HEK293 (cell line): ENCODE measurements at regions not wholly inside any gene's neighbourhood (a gene's known extent, or its start where the extent isn't known, plus 50 kb on each side); places are given as distances from the start of the nearest gene placed in this dataset.

Experiments used
- CTCF ChIA-PET: fragments of 350-600 bp; formaldehyde crosslinking; extraction: SDS; loops from one replicate; lab custom pipeline; 2021; ENCODE audit warnings: antibody characterized with exemption; lab: Yijun Ruan, JAX
- POLR2A ChIA-PET: fragments of 300-600 bp; formaldehyde crosslinking; extraction: SDS; loops from one replicate; lab custom pipeline; 2020; ENCODE audit warnings: antibody characterized with exemption, inconsistent platforms; lab: Yijun Ruan, JAX
- H3K27ac ChIP-seq: fragments of 200-500 bp; sonication (Bioruptor generic); 2 replicates; pipeline ENCODE4 v1.5.1; 2014; ENCODE audit warnings: low read depth, low read length, control low read depth, inconsistent platforms; ENCODE audit errors: extremely low read depth
- H3K36me3 ChIP-seq, 2 experiments: fragments of 200-500 bp in 1 of 2; sonication (Bioruptor generic) in 1 of 2; 1 replicate in 1 of 2; 2 replicates in 1 of 2; pipeline ENCODE4 v1.5.1; 2014 to 2017; ENCODE audit warnings: inconsistent platforms in 2 of 2, low read length in 2 of 2; ENCODE audit not compliant: control insufficient read depth in 2 of 2, insufficient read depth in 1 of 2
- H3K4me1 ChIP-seq: fragments of 200-500 bp; sonication (Bioruptor generic); 2 replicates; pipeline ENCODE4 v1.5.1; 2014; ENCODE audit warnings: mild to moderate bottlenecking, low read length, inconsistent platforms; ENCODE audit not compliant: control insufficient read depth, insufficient read depth
- H3K4me3 ChIP-seq: 2 replicates; pipeline ENCODE4 v1.5.1; 2011; ENCODE audit warnings: low read depth, mild to moderate bottlenecking, control low read depth, low read length, moderate library complexity
- H3K9me3 ChIP-seq: fragments of 200-500 bp; sonication (Bioruptor generic); 2 replicates; pipeline ENCODE4 v1.5.1; 2014; ENCODE audit warnings: low read depth, low read length, inconsistent platforms; ENCODE audit not compliant: control insufficient read depth, insufficient read depth
- AEBP2 ChIP-seq: fragments of 450-650 bp; formaldehyde crosslinking; IDR thresholded peaks from 2 replicates; pipeline ENCODE4 v1.5.1; 2016; ENCODE audit warnings: missing biosample characterization, missing genetic modification characterization, borderline replicate concordance
- CTCF ChIP-seq: fragments of 450-650 bp; formaldehyde crosslinking; IDR thresholded peaks from 2 replicates; pipeline ENCODE4 v1.5.1; 2016; ENCODE audit warnings: missing biosample characterization, missing genetic modification characterization
- GLIS1 ChIP-seq: fragments of 450-650 bp; formaldehyde crosslinking; IDR thresholded peaks from 2 replicates; pipeline ENCODE4 v1.5.1; 2016; ENCODE audit warnings: missing biosample characterization, missing genetic modification characterization
- HIC1 ChIP-seq: fragments of 450-650 bp; formaldehyde crosslinking; IDR thresholded peaks from 2 replicates; pipeline ENCODE4 v1.5.1; 2016; ENCODE audit warnings: missing biosample characterization, missing genetic modification characterization
- OSR2 ChIP-seq: fragments of 450-650 bp; formaldehyde crosslinking; IDR thresholded peaks from 2 replicates; pipeline ENCODE4 v1.5.1; 2016; ENCODE audit warnings: missing biosample characterization, missing genetic modification characterization
- REPIN1 ChIP-seq: fragments of 450-650 bp; formaldehyde crosslinking; IDR thresholded peaks from 2 replicates; pipeline ENCODE4 v1.5.1; 2017; ENCODE audit warnings: missing biosample characterization, missing genetic modification characterization, low read depth
- TSHZ1 ChIP-seq: fragments of 450-650 bp; formaldehyde crosslinking; IDR thresholded peaks from 2 replicates; pipeline ENCODE4 v1.5.1; 2016; ENCODE audit warnings: missing biosample characterization, missing genetic modification characterization, borderline replicate concordance
- WT1 ChIP-seq: fragments of 450-650 bp; formaldehyde crosslinking; IDR thresholded peaks from 2 replicates; pipeline ENCODE4 v1.5.1; 2016; ENCODE audit warnings: missing biosample characterization, missing genetic modification characterization
- YY1 ChIP-seq: fragments of 450-650 bp; formaldehyde crosslinking; IDR thresholded peaks from 2 replicates; pipeline ENCODE4 v1.5.1; 2018; ENCODE audit warnings: missing biosample characterization, missing genetic modification characterization
- YY2 ChIP-seq: fragments of 450-650 bp; formaldehyde crosslinking; IDR thresholded peaks from 2 replicates; pipeline ENCODE4 v1.5.1; 2016; ENCODE audit warnings: missing biosample characterization, missing genetic modification characterization
- ZBTB21 ChIP-seq: fragments of 450-650 bp; formaldehyde crosslinking; IDR thresholded peaks from 2 replicates; pipeline ENCODE4 v1.5.1; 2017; ENCODE audit warnings: missing biosample characterization, missing genetic modification characterization
- ZNF138 ChIP-seq: fragments of 450-650 bp; formaldehyde crosslinking; IDR thresholded peaks from 2 replicates; pipeline ENCODE4 v1.5.1; 2016; ENCODE audit warnings: missing biosample characterization, missing genetic modification characterization, borderline replicate concordance
- ZNF221 ChIP-seq: fragments of 450-650 bp; formaldehyde crosslinking; IDR thresholded peaks from 2 replicates; pipeline ENCODE4 v1.5.1; 2017; ENCODE audit warnings: missing biosample characterization, missing genetic modification characterization, borderline replicate concordance
- ZNF335 ChIP-seq: fragments of 450-650 bp; formaldehyde crosslinking; conservative IDR thresholded peaks from 2 replicates; pipeline ENCODE4 v1.5.1; 2016; ENCODE audit warnings: missing biosample characterization, missing genetic modification characterization
- ZNF354C ChIP-seq: fragments of 450-650 bp; formaldehyde crosslinking; IDR thresholded peaks from 2 replicates; pipeline ENCODE4 v1.5.1; 2016; ENCODE audit warnings: missing biosample characterization, missing genetic modification characterization, low read depth, borderline replicate concordance
- ZNF404 ChIP-seq: fragments of 450-650 bp; formaldehyde crosslinking; IDR thresholded peaks from 2 replicates; pipeline ENCODE4 v1.5.1; 2017; ENCODE audit warnings: missing biosample characterization, missing genetic modification characterization
- ZNF529 ChIP-seq: fragments of 450-650 bp; formaldehyde crosslinking; IDR thresholded peaks from 2 replicates; pipeline ENCODE4 v1.5.1; 2017; ENCODE audit warnings: missing genetic modification characterization, missing biosample characterization; ENCODE audit not compliant: insufficient replicate concordance
- ZNF623 ChIP-seq: fragments of 450-650 bp; formaldehyde crosslinking; IDR thresholded peaks from 2 replicates; pipeline ENCODE4 v1.5.1; 2016; ENCODE audit warnings: missing biosample characterization, missing genetic modification characterization
- ZNF624 ChIP-seq: fragments of 450-650 bp; formaldehyde crosslinking; IDR thresholded peaks from 2 replicates; pipeline ENCODE4 v1.5.1; 2017; ENCODE audit warnings: missing biosample characterization, missing genetic modification characterization
- ZNF629 ChIP-seq: fragments of 450-650 bp; formaldehyde crosslinking; IDR thresholded peaks from 2 replicates; pipeline ENCODE4 v1.5.1; 2017; ENCODE audit warnings: missing biosample characterization, missing genetic modification characterization
- ZNF830 ChIP-seq: fragments of 450-650 bp; IDR thresholded peaks from 2 replicates; pipeline ENCODE4 v1.5.0; 2018; ENCODE audit warnings: missing biosample characterization, missing genetic modification characterization, low read depth, mild to moderate bottlenecking, moderate library complexity

- H3K36me3 ChIP-seq, result no peaks in the 10 kb centered on the region
- H3K4me1 ChIP-seq, result no peaks in the 10 kb centered on the region
- no peak overlapping the region for H3K27ac ChIP-seq
- H3K4me3 ChIP-seq, result no peak overlapping the region
- ChIA-PET CTCF (no interaction called here), POLR2A (no interaction called here)
- H3K9me3 ChIP-seq, result no peaks in the 10 kb centered on the region
- TF ChIP-seq TSHZ1 (tag by site-specific recombination) (no peak), ZNF623 (tag by site-specific recombination) (no peak), CTCF (tag by site-specific recombination) (no peak), ZNF354C (tag by site-specific recombination) (no peak), ZNF830 (tag by site-specific recombination) (no peak), GLIS1 (tag by site-specific recombination) (no peak), YY1 (tag by site-specific recombination) (no peak), ZNF335 (no peak), ZNF624 (no peak), ZNF404 (tag by site-specific recombination) (no peak), ZNF529 (tag by site-specific recombination) (no peak)
- TF ChIP-seq, all 188 proteins: peak for 0
Measured at GRCh38 chr4:177512646-177513045, 70.4 kb upstream of the AGA start.

GRCh38 chr4:177517862-177518261 is 75.6 kb upstream of the AGA start:
- no peaks in the 10 kb centered on the region for H3K36me3 ChIP-seq
- CTCF ChIA-PET, result no interaction called here
- no peak for TF ChIP-seq ZNF138 (tag by site-specific recombination)
- TF ChIP-seq YY2 (tag by site-specific recombination), result no peak
- TF ChIP-seq AEBP2 (tag by site-specific recombination), result no peak
- no peak for TF ChIP-seq ZBTB21 (tag by site-specific recombination)
- TF ChIP-seq REPIN1 (tag by site-specific recombination), result no peak
- no peak for TF ChIP-seq OSR2 (tag by site-specific recombination)
- TF ChIP-seq ZNF221, result no peak
- TF ChIP-seq WT1 (tag by site-specific recombination), result no peak
- no peak for TF ChIP-seq HIC1
- no peak for TF ChIP-seq ZNF629
- no peak overlapping the region for H3K27ac ChIP-seq
- no peak overlapping the region for H3K4me3 ChIP-seq
- H3K9me3 ChIP-seq, result no peaks in the 10 kb centered on the region
- H3K4me1 ChIP-seq, result no peaks in the 10 kb centered on the region
- POLR2A ChIA-PET, result no interaction called here
